ENCODE measurements at regions not wholly inside any gene's neighbourhood (a gene's known extent, or its start where the extent isn't known, plus 50 kb on each side); places are given as distances from the start of the nearest gene placed in this dataset.
"Not testable (repeated sequence)": the region's sequence is repeated elsewhere in the genome, so short reads cannot be mapped to it uniquely, and the experiment has no call there.

- DNase-seq: no peak
These were observed 415.1 kb downstream of the TMEM121 start for GRCh38 chr14:105941226-105942166.

GRCh38 chr14:105942725-105943124, 416.3 kb downstream of the TMEM121 start:
- DNase-seq: not testable (repeated sequence)

- DNase-seq: no peak
These were observed 417.7 kb downstream of the TMEM121 start for GRCh38 chr14:105943973-105944602.

- DNase-seq: no peak
These were observed 418.5 kb downstream of the TMEM121 start for GRCh38 chr14:105944632-105945610.

- DNase-seq: no peak
These were observed 419.5 kb downstream of the TMEM121 start for GRCh38 chr14:105945896-105946295.

DNA sequence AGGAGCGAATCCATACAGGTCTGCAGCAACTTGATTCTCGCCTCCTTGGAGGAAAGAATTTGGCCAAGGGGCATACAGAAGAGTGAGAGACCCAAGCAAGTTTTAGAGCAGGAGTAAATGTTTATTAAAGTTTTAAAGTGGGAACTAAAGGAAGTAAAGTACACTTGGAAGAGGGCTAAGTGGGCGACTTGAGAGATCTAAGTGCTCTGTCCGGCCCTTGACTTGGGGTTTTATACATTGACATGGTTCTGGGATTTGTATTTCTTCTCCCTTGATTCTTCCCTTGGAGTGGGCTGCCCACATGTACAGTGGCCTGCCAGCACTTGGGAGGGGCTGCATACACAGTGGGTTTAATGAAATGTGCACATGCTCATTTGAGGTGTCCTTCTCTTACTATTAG, 421.2 kb downstream of the TMEM121 start:
- no peak for DNase-seq

DNA sequence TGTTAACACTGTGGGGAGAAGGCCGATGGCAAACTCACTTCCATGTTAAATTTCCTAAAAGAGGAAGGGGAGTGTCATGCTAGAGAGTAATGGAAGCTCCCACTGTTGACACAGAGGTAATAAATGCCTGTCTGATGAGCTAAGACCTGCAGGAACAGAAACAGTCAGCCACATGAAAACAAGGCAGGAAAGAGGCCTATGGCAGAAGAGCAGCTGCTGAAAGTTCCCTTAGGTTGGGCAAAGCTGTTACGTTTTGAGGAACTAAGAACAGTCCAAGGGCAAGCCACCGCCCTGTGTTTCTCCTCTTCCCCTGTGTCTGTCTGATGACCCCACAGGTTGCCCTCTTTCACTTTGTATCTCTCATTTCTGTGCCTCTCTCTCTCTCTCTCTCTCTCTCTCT, 422.6 kb downstream of the TMEM121 start:
- DNase-seq: not testable (repeated sequence)

DNA sequence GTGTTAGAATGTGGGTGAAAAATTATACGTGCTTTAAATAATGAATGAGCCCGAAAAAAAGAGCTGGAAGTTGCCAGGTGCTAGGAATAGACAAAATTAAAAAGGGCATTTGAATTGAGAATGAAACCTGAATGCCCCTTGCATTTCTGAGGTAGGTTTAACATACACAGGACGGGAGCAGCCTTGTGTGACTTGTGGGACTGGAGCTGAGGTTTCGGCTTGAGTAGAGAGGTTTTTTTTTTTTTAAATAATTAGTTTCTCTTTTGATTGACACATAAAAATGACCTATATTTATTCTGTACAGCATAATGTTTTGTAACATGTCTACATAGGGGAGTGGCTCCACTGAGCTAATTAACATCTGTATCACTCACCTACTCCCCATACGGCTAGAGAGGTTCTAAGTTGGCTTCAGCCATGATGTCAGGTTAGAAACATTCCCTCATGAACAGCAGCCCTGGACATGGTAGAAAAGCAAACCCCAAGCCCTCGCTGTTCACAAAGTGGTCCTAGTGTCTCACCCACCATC, 424.0 kb downstream of the TMEM121 start:
- not testable (repeated sequence) for DNase-seq

DNA sequence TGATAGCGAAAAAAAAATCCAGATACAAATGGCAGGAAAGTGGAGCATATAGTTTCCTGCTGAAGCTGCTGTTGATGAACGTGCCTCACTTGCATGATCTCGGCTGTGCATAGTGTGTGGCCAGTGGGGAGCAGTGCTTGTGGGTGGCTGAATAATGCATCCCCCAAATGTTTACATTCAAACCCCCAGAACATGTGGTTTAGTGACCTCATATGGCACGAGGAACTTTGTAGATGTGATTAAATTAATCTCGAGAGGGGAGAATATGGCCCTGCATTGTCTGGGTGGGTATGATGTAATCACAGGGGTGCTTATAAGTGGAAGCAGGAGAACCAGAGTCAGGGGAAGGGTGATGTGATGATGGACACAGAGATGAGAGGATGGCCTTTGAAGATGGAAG, 425.0 kb downstream of the TMEM121 start:
- no peak for DNase-seq

GRCh38 chr14:105952222-105952621, 425.8 kb downstream of the TMEM121 start:
- no peak for DNase-seq

GRCh38 chr14:105952826-105953225, 426.4 kb downstream of the TMEM121 start:
- DNase-seq: no peak

DNA sequence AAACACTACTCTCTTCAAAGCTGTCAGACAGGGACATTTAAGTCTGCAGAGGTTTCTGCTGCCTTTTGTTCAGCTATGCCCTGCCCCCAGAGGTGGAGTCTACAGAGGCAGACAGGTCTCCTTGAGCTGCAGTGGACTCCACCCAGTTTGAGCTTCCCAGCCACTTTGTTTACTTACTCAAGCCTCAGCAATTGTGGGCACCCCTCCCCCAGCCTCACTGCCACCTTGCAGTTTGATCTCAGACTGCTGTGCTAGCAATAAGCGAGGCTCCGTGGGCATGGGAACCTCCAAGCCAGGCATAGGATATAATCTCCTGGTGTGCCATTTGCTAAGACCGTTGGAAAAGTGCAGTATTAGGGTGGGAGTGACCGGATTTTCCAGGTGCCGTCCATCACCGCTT, 435.2 kb downstream of the TMEM121 start:
- DNase-seq: not testable (repeated sequence)

- DNase-seq: no peak
These were observed 436.1 kb downstream of the TMEM121 start for GRCh38 chr14:105962532-105962931.

DNA sequence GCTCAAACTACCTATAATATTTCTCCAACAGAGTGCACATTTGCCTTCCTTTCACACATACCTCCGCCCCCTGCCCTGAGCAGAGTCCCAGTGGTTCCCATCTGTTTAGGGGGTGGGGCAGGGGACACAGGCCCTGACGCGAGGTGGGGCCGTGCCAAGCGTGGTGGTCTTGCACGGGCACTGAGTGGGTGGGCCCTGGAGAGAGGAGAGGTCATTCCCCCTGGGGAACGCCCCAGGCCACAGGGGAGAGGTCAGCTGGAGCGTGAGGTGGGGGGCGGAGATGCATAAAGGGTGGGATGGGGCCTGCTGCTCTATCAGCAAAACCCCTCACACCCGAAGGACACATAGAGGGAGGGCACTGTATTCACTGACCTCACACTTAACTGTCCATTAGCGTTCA, 441.9 kb downstream of the TMEM121 start:
- DNase-seq: no peak

DNA sequence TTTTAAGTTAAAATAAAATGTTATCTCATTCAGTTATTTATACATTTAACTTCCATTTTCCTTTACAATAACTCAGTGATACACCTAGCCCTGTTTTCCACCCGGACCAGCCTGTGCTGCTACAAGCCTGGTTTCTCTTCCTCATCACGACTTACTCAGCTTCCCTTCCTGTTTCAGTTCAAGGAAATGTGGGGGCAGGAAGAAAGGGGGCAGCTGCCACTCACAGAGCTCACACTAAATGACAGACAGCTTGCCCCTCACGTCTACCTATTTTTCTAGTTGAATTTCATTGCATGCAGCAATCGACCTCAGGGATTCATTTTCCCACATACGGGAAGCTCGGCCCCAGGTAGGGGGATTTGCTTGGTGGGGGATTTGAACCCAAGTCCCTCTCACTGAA, 442.6 kb downstream of the TMEM121 start:
- not testable (repeated sequence) for DNase-seq

DNA sequence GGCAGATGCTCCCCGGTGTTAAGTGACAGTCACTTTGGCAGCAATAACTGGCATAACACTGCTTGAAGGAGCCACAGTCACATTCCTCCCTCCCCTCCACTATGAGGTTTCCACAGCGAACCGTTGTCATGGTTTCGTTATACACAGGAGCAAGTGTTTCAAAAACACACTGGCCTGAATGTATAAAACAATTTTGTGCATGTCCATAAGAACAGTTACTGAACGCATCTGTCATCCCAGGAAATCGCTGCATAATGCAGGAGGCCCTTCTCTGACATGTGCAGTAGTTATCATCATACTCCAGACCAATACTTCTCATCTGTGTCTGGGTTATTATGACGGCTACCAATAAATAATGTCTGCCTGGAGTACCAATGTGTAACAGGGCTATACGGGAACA, 444.4 kb downstream of the TMEM121 start:
- DNase-seq: not testable (repeated sequence)

- no peak for DNase-seq
These were observed 445.5 kb downstream of the TMEM121 start for GRCh38 chr14:105971593-105972500.

GRCh38 chr14:105974902-105975301, 448.5 kb downstream of the TMEM121 start:
- DNase-seq: no peak

DNA sequence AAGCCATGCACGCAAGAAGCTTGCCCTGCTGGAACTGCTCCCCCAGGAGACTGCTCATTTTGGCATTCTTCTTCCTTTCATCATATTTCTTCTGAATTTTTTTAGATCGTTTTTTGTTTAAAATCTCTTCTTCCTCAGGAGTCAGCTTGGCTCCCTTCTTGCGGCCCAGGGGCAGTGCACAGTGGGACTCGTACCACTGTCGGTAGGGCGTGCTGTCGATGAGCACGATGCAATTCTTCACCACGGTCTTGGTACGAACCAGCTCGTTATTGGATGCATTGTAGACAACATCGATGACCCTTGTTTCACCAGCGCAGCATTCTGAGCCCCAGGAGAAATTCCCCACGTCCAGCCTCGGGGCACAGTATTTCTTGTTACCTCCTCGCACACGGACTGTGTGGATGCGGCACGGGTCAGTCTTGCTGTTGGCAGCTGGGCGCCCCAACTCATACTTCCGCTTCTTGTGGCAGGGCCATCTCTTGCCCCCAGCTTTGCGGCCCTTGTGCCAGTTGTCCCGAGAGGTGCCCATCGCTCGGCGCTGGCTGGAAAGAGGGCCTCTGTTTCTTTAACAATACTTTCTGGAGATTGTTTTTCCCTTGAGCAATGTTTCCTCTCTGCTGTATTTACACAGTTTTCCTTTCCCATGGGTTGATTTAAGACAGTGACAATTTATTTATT, 452.4 kb downstream of the TMEM121 start:
- no peak for DNase-seq

GRCh38 chr14:105979446-105979845, 453.1 kb downstream of the TMEM121 start:
- DNase-seq: no peak

- no peak for DNase-seq
These were observed 453.8 kb downstream of the TMEM121 start for GRCh38 chr14:105980224-105980623.

Measured in hippocampal formation (tissue), 2 donors.